Thyroid gland (tissue), 4 donors: ENCODE measurements at regions not wholly inside any gene's neighbourhood (a gene's known extent, or its start where the extent isn't known, plus 50 kb on each side); places are given as distances from the start of the nearest gene placed in this dataset.

Experiments
- POLR2A ChIP-seq, 2 donors: fragments of 450-650 bp; IDR thresholded peaks; one replicate each; pipeline ENCODE4 v1.6.1; 2017; ENCODE audit warnings: antibody characterized with exemption in 2 of 2, mild to moderate bottlenecking in 2 of 2, moderate library complexity in 1 of 2
- TF ChIP-seq, protein P1 (sequence below), 6 experiments: fragments of 200-600 bp in 3 of 6; fragments of 450-650 bp in 3 of 6; sonication (generic) in 3 of 6; IDR thresholded peaks; one replicate each; pipeline ENCODE4 v1.5.1; 2016 to 2019; ENCODE audit warnings: antibody characterized with exemption in 6 of 6, mild to moderate bottlenecking in 2 of 6, inconsistent platforms in 1 of 6, moderate library complexity in 1 of 6

GRCh38 chr9:26163931-26164330 lies 485.7 kb upstream of the TUSC1 start:
- TF ChIP-seq, protein P1, sequence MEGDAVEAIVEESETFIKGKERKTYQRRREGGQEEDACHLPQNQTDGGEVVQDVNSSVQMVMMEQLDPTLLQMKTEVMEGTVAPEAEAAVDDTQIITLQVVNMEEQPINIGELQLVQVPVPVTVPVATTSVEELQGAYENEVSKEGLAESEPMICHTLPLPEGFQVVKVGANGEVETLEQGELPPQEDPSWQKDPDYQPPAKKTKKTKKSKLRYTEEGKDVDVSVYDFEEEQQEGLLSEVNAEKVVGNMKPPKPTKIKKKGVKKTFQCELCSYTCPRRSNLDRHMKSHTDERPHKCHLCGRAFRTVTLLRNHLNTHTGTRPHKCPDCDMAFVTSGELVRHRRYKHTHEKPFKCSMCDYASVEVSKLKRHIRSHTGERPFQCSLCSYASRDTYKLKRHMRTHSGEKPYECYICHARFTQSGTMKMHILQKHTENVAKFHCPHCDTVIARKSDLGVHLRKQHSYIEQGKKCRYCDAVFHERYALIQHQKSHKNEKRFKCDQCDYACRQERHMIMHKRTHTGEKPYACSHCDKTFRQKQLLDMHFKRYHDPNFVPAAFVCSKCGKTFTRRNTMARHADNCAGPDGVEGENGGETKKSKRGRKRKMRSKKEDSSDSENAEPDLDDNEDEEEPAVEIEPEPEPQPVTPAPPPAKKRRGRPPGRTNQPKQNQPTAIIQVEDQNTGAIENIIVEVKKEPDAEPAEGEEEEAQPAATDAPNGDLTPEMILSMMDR (IDR thresholded peaks at IDR 0.05) = no peak
- TF ChIP-seq POLR2A (IDR thresholded peaks at IDR 0.05) = no peak
